Thyroid gland (tissue), 4 donors: ENCODE measurements at regions not wholly inside any gene's neighbourhood (a gene's known extent, or its start where the extent isn't known, plus 50 kb on each side); places are given as distances from the start of the nearest gene placed in this dataset.

Experiments
- CTCF ChIP-seq, 6 experiments: fragments of 200-600 bp in 3 of 6; fragments of 450-650 bp in 3 of 6; sonication (generic) in 3 of 6; IDR thresholded peaks; one replicate each; pipeline ENCODE4 v1.5.1; 2016 to 2019; ENCODE audit warnings: antibody characterized with exemption in 6 of 6, mild to moderate bottlenecking in 2 of 6, inconsistent platforms in 1 of 6, moderate library complexity in 1 of 6
- POLR2A ChIP-seq, 2 donors: fragments of 450-650 bp; IDR thresholded peaks; one replicate each; pipeline ENCODE4 v1.6.1; 2017; ENCODE audit warnings: antibody characterized with exemption in 2 of 2, mild to moderate bottlenecking in 2 of 2, moderate library complexity in 1 of 2

DNA sequence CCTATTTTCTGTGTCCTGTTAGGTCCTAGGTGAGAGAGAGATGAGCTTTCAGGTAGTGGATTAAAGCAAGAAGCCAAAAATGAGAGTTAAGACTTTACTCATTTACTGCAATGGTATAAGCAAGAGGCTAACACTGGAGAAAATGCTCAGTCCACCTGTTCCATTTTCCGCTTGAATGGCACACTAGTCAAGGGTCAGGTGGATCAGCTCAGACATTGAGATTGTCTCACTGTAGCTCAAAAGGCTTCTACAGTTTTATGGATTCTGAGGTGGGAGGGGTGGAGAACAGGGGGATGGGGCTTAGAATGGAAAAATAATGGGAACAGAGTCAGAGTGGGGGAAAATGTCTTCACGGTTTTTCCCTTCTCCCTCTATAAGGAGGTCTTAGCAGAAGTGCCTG is 57.3 kb upstream of the MUCL1 start:
- TF ChIP-seq POLR2A (IDR thresholded peaks at IDR 0.05), result no peak
- TF ChIP-seq CTCF (IDR thresholded peaks at IDR 0.05), result no peak
